ENCODE measurements at regions not wholly inside any gene's neighbourhood (a gene's known extent, or its start where the extent isn't known, plus 50 kb on each side); places are given as distances from the start of the nearest gene placed in this dataset.

GRCh38 chr20:18921291-18921690 lies 107.7 kb downstream of the SCP2D1 start:
- TF ChIP-seq CTCF (IDR thresholded peaks at IDR 0.05; ENCODE audit: low read length), result no peak
- no peak for TF ChIP-seq EZH2 (optimal IDR thresholded peaks at IDR 0.05; ENCODE audit: low read depth, low read length)
- no peak for TF ChIP-seq EZH2phosphoT487 (IDR thresholded peaks at IDR 0.05; ENCODE audit: low read length)

All from MM.1S (cell line).